SKM-1 treated with dmso at 0.1 percent for 144 hours (cell line): ENCODE measurements at regions not wholly inside any gene's neighbourhood (a gene's known extent, or its start where the extent isn't known, plus 50 kb on each side); places are given as distances from the start of the nearest gene placed in this dataset.

Experiments
- DNase-seq: peaks from one replicate; lab custom pipeline; 2025; ENCODE audit not compliant: unreplicated experiment; lab: John Stamatoyannopoulos, UW

DNA sequence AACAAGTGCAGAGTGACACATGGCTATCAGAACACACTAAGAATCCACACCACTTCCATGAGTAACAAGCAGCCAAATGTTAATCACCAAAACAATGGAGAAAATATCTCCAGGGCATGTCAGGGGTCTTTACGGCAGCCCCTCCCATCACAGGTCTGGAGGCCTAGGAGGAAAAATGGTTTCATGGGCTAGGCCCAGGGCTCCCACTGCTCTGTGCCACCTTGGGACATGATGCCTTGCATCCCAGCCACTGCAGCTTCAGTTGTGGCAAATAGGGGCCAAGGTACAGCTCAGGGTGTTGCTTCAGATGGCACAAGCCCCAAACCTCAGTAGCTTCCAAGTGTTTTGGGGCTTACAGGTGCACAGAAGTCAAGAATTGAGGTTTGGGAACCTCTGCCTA is 66.6 kb downstream of the NEURL3 start:
- no peak for DNase-seq

- peak; percentile 36 for DNase-seq
These were observed 67.6 kb downstream of the NEURL3 start for GRCh38 chr2:96437512-96437911.

DNA sequence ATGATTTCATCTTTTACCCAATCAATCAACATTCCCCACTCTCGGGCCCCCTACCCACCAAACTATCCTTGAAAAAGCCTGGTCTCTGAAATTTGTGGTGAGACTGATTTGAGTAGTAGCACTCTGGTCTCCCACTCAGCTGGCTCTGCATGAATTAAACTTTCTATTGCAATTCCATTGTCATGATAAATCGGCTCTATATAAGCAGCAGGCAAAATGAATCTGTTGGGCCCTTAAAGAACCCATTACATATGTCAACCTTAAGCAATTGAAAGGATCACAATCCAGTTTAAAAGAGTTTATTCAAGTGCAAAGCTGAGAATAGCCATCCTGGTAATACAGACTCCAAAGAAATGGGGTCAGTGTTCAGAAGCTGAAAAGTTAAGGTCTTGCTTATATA is 68.2 kb downstream of the NEURL3 start:
- no peak for DNase-seq

DNA sequence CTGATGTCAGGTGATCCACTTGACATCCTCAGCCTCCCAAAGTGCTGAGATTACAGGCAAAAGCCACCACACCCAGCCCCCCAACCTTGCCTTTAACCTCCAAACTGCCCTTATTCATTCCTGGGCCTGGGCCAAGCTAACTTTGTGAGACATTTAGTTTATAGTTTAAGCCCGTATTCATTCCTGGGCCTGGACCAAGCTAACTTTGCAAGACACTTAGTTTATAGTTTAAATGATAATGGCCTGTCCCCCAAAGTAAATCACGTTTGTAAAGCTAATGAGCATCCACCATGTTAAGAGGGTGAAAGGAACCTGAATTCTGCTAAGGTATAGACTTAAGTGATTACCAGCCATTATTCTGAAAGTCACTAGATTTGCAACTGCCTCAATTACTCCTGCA is 68.7 kb downstream of the NEURL3 start:
- DNase-seq = no peak

DNA sequence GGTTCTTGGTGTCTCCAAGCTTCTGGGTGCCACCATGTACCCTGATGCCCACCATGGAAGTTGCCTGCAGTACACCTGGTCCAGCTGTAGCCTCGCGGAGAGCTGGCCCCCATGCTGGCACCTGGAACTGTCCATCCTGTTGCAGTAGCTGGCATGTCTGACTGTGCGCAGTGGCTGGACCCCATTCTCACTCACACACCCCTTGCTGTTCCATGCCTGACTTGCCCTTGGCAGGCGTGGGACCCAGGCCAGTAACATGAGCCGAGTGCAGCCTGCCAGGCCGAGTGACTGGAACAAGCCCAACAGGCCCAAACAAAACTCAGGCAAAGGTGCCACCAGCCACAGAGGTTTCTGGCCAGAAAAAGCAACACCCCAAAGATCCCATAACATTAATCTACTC is 73.8 kb downstream of the NEURL3 start:
- DNase-seq = no peak

DNA sequence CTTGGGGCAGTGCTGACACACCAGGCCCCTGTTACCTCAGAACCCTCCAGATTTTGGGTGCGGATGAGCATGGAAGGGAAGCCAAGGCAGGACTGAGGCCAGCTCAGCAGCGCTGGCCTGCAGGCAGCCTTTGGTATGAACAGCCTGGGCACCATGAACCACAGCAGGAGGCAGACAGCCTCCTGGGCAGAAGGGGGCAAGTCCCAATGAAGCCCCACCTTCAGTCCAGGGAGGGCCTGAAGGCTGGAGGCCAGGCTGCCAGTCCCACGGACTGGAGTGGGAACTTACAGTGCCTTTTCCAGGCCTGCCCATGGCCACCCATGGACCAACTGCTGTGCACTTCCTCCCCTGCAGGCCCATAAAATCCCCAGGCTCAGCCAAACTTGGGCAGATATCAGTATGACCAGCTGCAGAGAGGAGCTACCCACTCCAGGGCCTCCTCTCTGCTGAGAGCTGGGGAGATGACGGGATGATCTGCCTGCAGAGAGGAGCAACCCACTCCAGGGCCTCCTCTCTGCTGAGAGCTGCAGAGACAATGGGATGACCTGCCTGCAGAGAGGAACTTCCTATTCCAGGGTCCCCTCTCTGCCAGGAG is 74.7 kb downstream of the NEURL3 start:
- no peak for DNase-seq

GRCh38 chr2:96427917-96428316 is 77.2 kb downstream of the NEURL3 start:
- no peak for DNase-seq

- DNase-seq = no peak
These were observed 78.0 kb downstream of the NEURL3 start for GRCh38 chr2:96427169-96427568.

DNA sequence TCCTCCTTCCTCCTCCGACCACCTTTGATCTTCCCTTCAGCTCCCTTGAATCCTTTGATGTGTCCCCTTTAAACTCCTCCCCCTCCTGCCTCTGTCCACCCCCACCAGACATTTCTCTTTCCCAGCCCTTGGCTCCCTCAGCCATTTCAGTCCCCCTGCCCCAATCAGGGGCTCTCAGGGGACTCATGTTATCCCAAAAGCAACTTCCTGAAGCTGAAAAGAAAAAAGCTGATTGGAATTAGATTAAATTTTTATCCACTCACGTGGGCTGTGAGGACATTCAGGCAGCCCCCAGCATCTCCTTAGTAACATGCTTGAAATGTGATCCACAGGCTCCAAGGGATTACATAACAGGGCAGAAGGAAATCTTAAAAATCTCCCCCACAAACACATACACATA is 81.3 kb downstream of the NEURL3 start:
- DNase-seq = no peak
